Keratinocyte (primary cell): ENCODE measurements at regions not wholly inside any gene's neighbourhood (a gene's known extent, or its start where the extent isn't known, plus 50 kb on each side); places are given as distances from the start of the nearest gene placed in this dataset.

Source experiments
- CTCF ChIP-seq, 3 experiments: IDR thresholded peaks in 1 of 3; conservative IDR thresholded peaks in 1 of 3; optimal IDR thresholded peaks in 1 of 3; 2 replicates in 2 of 3; 3 replicates in 1 of 3; pipeline versions ENCODE3 to v1.5.1; 2011; ENCODE audit warnings: low read length in 3 of 3, mild to moderate bottlenecking in 3 of 3, moderate library complexity in 2 of 3, control low read depth in 1 of 3, inconsistent platforms in 1 of 3; ENCODE audit not compliant: insufficient read depth in 2 of 3; ENCODE audit errors: extremely low read depth in 1 of 3
- EZH2 ChIP-seq: IDR thresholded peaks from one replicate; pipeline ENCODE4 v1.6.1; 2012; ENCODE audit warnings: inconsistent platforms, mild to moderate bottlenecking, low read length, moderate library complexity

GRCh38 chr12:105665366-105665765 lies 334.9 kb downstream of the C12orf75 start:
- TF ChIP-seq CTCF (optimal IDR thresholded peaks at IDR 0.05 in 1 of 3, IDR thresholded peaks at IDR 0.05 in 1 of 3, conservative IDR thresholded peaks at IDR 0.05 in 1 of 3; ENCODE audit: extremely low read depth in 1 of 3, insufficient read depth in 2 of 3, low read length in 3 of 3): no peak
- no peak for TF ChIP-seq EZH2
